ENCODE measurements at regions not wholly inside any gene's neighbourhood (a gene's known extent, or its start where the extent isn't known, plus 50 kb on each side); places are given as distances from the start of the nearest gene placed in this dataset.

DNA sequence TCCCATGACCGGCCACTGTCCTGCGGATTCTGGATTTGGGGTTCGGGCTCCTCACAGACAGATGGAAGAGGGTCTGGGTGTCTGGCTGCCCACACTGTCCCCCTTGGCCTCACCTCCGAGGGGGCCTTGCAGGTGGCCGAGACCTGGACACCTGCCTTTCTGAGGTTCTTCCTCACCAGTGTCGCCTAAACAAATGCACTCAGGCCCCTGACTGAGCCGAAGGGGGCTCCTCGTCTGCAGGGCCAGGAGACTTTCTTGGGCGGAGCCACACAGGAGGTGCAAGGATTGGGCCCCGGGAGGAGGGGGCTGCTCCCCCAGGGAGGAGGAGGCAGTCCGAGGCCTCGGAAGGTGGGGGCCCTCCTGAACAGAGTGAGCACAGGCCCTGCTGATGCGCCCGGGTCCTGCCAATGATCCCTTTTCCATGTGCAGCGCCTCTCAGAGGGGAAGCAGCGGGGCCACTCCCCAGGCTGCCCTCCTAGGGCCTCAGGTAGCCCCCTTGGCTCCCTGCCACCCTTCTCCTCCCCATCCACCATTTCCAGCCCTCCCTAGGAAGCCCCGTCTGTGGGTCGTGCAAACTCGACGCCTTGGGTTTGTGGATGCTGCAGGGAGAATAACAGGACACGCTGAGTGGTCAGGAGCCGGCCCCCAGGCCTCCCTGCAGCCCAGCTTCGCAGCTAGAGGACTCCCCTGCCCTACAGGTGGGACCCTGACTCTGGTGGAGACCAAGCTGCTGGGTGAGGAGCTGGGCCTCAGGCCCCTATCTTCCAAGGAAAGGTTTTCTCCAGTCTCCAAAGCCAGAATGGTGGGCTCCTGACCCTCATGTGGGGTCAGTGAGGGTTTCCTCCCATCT is 63.4 kb upstream of the ZNF469 start:
- intact Hi-C loops (cut with micrococcal nuclease): no loop called here
- Mint-ChIP-seq H3K27ac (ENCODE audit: low read depth, unreplicated experiment) (no peak overlapping the region), H3K27me3 (ENCODE audit: insufficient read depth, unreplicated experiment) (no peaks in the 10 kb centered on the region), H3K9me3 (ENCODE audit: unreplicated experiment) (no peaks in the 10 kb centered on the region), H3K36me3 (ENCODE audit: insufficient read depth, unreplicated experiment) (no peaks in the 10 kb centered on the region), H3K4me3 (ENCODE audit: unreplicated experiment) (no peak overlapping the region), H3K4me1 (ENCODE audit: insufficient read depth, unreplicated experiment) (no peaks in the 10 kb centered on the region)
- POLR2A ChIA-PET: no interaction called here
- TF ChIP-seq, protein P1, sequence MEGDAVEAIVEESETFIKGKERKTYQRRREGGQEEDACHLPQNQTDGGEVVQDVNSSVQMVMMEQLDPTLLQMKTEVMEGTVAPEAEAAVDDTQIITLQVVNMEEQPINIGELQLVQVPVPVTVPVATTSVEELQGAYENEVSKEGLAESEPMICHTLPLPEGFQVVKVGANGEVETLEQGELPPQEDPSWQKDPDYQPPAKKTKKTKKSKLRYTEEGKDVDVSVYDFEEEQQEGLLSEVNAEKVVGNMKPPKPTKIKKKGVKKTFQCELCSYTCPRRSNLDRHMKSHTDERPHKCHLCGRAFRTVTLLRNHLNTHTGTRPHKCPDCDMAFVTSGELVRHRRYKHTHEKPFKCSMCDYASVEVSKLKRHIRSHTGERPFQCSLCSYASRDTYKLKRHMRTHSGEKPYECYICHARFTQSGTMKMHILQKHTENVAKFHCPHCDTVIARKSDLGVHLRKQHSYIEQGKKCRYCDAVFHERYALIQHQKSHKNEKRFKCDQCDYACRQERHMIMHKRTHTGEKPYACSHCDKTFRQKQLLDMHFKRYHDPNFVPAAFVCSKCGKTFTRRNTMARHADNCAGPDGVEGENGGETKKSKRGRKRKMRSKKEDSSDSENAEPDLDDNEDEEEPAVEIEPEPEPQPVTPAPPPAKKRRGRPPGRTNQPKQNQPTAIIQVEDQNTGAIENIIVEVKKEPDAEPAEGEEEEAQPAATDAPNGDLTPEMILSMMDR (IDR thresholded peaks at IDR 0.05; ENCODE audit: unreplicated experiment): no peak
- BruUV-seq (replicated peaks): no TSS peak
- DNase-seq (ENCODE audit: unreplicated experiment): no peak
- CTCF ChIA-PET: no interaction called here

DNA sequence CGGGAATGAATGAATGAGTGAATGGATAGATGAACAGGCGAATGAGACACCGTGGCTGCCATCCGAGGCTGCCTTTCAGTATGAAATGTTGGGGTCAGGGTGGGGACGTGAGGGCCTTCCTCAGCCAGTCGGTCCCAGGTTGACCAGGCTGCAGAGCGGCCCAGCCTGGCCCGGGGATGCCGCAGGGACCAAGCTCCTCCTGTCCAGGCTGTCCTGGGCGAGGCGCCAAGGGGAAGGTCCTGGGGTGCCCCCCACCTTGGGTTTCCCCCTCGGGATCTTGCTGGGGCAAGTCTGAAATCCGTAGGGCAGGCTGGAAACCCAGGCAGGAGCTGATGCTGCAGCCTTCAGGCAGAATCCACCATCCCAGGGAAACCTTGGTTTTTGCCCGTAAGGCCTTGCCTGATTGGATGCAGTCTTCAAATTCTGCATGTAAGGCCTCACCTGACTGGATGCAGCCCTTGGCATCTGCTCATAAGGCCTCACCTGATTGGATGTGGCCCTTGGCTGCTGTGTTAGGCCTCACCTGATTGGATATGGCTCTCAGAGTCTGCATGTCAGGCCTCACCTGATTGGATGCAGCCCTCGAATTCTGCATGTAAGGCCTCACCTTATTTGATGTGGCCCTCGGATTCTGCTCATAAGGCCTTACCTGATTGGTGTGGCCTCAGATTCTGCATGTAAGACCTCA is 61.7 kb upstream of the ZNF469 start:
- TF ChIP-seq, protein P1 (IDR thresholded peaks at IDR 0.05; ENCODE audit: unreplicated experiment): no peak
- no peak for DNase-seq (ENCODE audit: unreplicated experiment)
- H3K4me1 Mint-ChIP-seq (ENCODE audit: insufficient read depth, unreplicated experiment): no peaks in the 10 kb centered on the region
- no peak overlapping the region for H3K27ac Mint-ChIP-seq (ENCODE audit: low read depth, unreplicated experiment)
- no peaks in the 10 kb centered on the region for H3K27me3 Mint-ChIP-seq (ENCODE audit: insufficient read depth, unreplicated experiment)
- ChIA-PET POLR2A (no interaction called here), CTCF (no interaction called here)
- BruUV-seq (replicated peaks): no TSS peak
- H3K4me3 Mint-ChIP-seq (ENCODE audit: unreplicated experiment): no peak overlapping the region
- H3K9me3 Mint-ChIP-seq (ENCODE audit: unreplicated experiment): no peaks in the 10 kb centered on the region
- intact Hi-C loops (cut with micrococcal nuclease): no loop called here
- no peaks in the 10 kb centered on the region for H3K36me3 Mint-ChIP-seq (ENCODE audit: insufficient read depth, unreplicated experiment)

DNA sequence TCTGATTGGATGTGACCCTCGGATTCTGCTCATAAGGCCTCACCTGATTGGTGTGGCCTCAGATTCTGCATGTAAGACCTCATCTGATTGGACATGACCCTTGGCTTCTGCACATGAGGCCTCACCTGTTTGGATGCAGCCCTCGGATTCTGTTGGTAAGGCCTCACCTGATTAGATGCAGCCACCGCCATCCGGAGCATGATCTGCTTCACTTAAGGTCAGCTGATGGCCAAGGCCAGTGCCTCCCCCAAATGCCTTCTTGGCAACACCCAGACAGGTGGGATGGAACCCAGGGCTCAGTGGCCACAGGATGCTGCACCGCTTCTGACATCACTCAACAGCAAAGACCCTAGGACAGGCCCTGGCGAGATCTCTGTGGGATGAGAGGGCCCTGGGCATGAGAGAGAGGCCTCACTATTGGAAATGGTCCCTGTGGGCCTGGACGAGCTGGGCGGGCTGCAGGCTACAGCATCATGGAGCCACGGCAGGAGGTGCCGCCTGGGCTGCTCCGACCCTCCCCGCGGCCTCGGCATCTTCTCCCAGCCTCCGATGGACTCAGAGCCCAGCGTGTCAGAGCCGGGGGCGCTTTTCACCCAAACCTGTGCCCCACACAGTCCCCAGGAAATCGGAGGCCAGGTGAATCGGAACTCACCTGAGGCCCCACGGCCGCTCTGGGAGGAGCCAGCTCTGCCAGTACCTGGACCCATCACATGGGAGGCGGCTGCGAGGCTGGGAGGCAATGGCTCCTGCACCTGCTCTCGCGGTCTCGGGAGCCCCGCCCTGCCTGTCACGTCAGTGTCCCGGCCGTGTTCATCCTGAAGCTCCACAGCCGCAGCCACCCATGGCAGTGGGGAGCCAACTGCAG is 60.9 kb upstream of the ZNF469 start:
- Mint-ChIP-seq H3K4me1 (ENCODE audit: insufficient read depth, unreplicated experiment) (no peaks in the 10 kb centered on the region), H3K27ac (ENCODE audit: low read depth, unreplicated experiment) (no peak overlapping the region), H3K4me3 (ENCODE audit: unreplicated experiment) (no peak overlapping the region), H3K27me3 (ENCODE audit: insufficient read depth, unreplicated experiment) (no peaks in the 10 kb centered on the region), H3K9me3 (ENCODE audit: unreplicated experiment) (no peaks in the 10 kb centered on the region), H3K36me3 (ENCODE audit: insufficient read depth, unreplicated experiment) (no peaks in the 10 kb centered on the region)
- ChIA-PET POLR2A (no interaction called here), CTCF (interaction anchor here (0.6 kb wide), 1 partner anchor 114 kb away, joined by 3 read pairs; no protein-coding TSS in a partner anchor)
- intact Hi-C loops (cut with micrococcal nuclease): no loop called here
- TF ChIP-seq, protein P1 (IDR thresholded peaks at IDR 0.05; ENCODE audit: unreplicated experiment): no peak
- BruUV-seq (replicated peaks): no TSS peak
- no peak for DNase-seq (ENCODE audit: unreplicated experiment)

DNA sequence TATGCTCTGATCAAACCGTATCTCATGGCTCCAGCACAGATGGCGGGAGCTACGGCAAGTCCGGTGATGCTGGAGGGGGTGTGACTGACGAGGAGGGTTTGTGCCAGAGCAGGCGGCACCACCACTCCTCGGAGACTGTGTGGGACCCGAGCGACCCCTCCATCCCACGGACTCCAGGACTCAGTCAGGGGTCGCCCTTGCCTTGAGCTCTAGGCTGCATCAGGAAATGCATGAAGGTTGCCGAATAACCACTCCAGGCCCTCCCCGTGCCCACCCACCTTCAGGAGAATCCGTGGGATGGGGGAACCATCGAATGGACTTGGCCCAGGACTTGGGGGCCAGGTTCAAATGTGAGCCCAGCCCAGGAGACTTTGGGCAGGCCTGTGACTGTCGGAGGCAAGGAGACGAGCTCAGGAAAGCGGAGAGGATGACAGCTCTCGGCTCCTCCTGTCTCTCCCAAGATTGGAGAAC is 60.2 kb upstream of the ZNF469 start:
- Mint-ChIP-seq H3K36me3 (ENCODE audit: insufficient read depth, unreplicated experiment) (no peaks in the 10 kb centered on the region), H3K4me3 (ENCODE audit: unreplicated experiment) (no peak overlapping the region), H3K27me3 (ENCODE audit: insufficient read depth, unreplicated experiment) (no peaks in the 10 kb centered on the region), H3K4me1 (ENCODE audit: insufficient read depth, unreplicated experiment) (no peaks in the 10 kb centered on the region), H3K9me3 (ENCODE audit: unreplicated experiment) (no peaks in the 10 kb centered on the region), H3K27ac (ENCODE audit: low read depth, unreplicated experiment) (no peak overlapping the region)
- no TSS peak for BruUV-seq (replicated peaks)
- CTCF ChIA-PET: interaction anchor here (0.6 kb wide), 1 partner anchor 114 kb away, joined by 3 read pairs; no protein-coding TSS in a partner anchor
- TF ChIP-seq, protein P1 (IDR thresholded peaks at IDR 0.05; ENCODE audit: unreplicated experiment): no peak
- no peak for DNase-seq (ENCODE audit: unreplicated experiment)
- intact Hi-C loops (cut with micrococcal nuclease): no loop called here
- POLR2A ChIA-PET: no interaction called here

All from MCF 10A (cell line).